ENCODE measurements at regions not wholly inside any gene's neighbourhood (a gene's known extent, or its start where the extent isn't known, plus 50 kb on each side); places are given as distances from the start of the nearest gene placed in this dataset.

GRCh38 chr11:116175707-116176106 lies 597.1 kb downstream of the BUD13 start:
- TF ChIP-seq CTCF (IDR thresholded peaks at IDR 0.05; ENCODE audit: low read depth, low read length, poor library complexity, severe bottlenecking) (no peak), EZH2phosphoT487 (IDR thresholded peaks at IDR 0.05; ENCODE audit: borderline replicate concordance, low read length) (no peak)

Measured in DOHH2 (cell line).